Fibroblast of villous mesenchyme (primary cell): ENCODE measurements at regions not wholly inside any gene's neighbourhood (a gene's known extent, or its start where the extent isn't known, plus 50 kb on each side); places are given as distances from the start of the nearest gene placed in this dataset.

Source experiments
- DNase-seq: peaks from one replicate; pipeline ENCODE4 v3.0.0-alpha.2; 2010; ENCODE audit warnings: low read depth
- H3K4me3 ChIP-seq: 2 replicates; pipeline ENCODE4 v1.5.1; 2011; ENCODE audit warnings: low read depth, mild to moderate bottlenecking, low read length
- CTCF ChIP-seq: IDR thresholded peaks from 2 replicates; pipeline ENCODE4 v1.5.1; 2012; ENCODE audit warnings: low read depth, mild to moderate bottlenecking, low read length; ENCODE audit not compliant: insufficient read depth

GRCh38 chr14:98984027-98984718 lies 287.8 kb downstream of the BCL11B start:
- no peak for TF ChIP-seq CTCF
- no peak for DNase-seq
- no peak overlapping the region for H3K4me3 ChIP-seq

- no peak for DNase-seq
- H3K4me3 ChIP-seq, result no peak overlapping the region
- no peak for TF ChIP-seq CTCF
These were observed 287.3 kb downstream of the BCL11B start for GRCh38 chr14:98984719-98985041.

GRCh38 chr14:98993818-98994217 lies 278.2 kb downstream of the BCL11B start:
- no peak for TF ChIP-seq CTCF

GRCh38 chr14:98994561-98994960 lies 277.4 kb downstream of the BCL11B start:
- H3K4me3 ChIP-seq, result no peak overlapping the region
- no peak for TF ChIP-seq CTCF
- no peak for DNase-seq

More at GRCh38 chr14:98993818-98994217, 278.2 kb downstream of the BCL11B start:
- DNase-seq, result no peak
- no peak overlapping the region for H3K4me3 ChIP-seq

GRCh38 chr14:98997526-98998205 lies 274.3 kb downstream of the BCL11B start:
- no peak for DNase-seq
- H3K4me3 ChIP-seq, result no peak overlapping the region
- no peak for TF ChIP-seq CTCF

- H3K4me3 ChIP-seq, result no peak overlapping the region
- DNase-seq, result no peak
- no peak for TF ChIP-seq CTCF
These were observed 272.7 kb downstream of the BCL11B start for GRCh38 chr14:98999345-98999744.
